Activated CD4-positive, alpha-beta T cell treated with anti-CD3 and anti-CD28 coated beads, Interleukin-2, amount 50 U/mL, for 1 hour (primary cell): ENCODE measurements at regions not wholly inside any gene's neighbourhood (a gene's known extent, or its start where the extent isn't known, plus 50 kb on each side); places are given as distances from the start of the nearest gene placed in this dataset.

Experiments
- DNase-seq: peaks from one replicate; pipeline ENCODE4 v3.0.0-alpha.2; 2020

GRCh38 chr10:4569151-4569550 lies 256.9 kb upstream of the AKR1E2 start:
- no peak for DNase-seq

DNA sequence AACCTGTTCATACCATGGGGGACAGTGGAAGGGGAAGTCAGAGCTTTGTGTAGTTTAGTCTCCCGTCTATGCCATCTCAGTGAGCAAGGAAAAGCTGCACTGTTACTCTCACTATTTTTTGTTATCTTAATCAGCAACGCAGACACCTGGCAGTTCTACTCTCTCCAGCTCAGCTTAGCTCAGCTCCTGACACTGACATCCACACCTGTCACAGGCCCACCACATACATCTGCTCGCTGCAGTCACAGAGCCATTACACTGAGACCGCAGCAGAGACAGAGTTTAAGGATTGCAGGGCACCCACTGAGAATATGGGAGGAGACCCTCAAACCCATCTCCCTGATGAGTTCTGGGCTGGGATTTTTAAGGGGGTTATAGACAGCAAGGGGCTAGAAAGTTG lies 257.3 kb upstream of the AKR1E2 start:
- DNase-seq: no peak

DNA sequence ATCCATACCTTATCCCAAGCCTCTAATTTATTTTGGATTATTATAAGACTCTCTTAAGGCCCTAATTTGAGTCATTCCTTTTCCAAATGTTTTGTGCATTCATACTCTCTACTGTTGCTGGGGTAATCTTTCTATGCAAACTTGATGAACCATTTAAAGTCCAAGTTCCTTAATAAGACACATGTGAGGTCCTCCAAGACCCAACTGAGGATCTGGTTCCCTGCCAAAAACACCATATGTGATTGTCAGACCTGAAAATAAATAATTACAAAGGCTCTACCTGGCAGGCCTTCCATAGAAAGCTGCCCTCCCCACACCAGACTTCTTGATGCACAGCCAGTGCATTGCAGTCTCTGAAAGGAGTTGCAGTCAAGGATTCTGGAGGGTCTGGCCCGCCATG lies 257.9 kb upstream of the AKR1E2 start:
- DNase-seq: no peak

GRCh38 chr10:4567637-4568036 lies 258.4 kb upstream of the AKR1E2 start:
- no peak for DNase-seq

GRCh38 chr10:4566011-4566410 lies 260.0 kb upstream of the AKR1E2 start:
- DNase-seq: no peak

DNA sequence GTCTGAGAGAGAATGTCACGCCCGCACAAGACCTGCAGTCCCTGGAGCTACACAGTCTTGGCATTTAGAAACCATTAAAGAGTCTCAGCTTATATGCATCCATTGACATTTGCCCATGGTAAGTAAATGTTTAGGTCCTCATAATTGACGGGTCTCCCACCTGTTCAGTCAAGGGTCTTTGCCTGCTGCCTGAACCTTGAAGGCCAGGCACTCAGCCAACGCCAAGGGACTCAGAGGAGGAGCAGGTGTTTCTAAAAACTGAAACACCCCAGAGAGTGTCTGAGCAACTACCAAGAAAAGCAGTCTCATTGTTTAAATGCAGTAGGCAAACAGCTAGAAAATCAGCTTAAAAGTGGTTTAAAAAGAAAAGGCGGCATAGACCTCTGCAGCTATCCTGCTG lies 264.7 kb upstream of the AKR1E2 start:
- DNase-seq: no peak

DNA sequence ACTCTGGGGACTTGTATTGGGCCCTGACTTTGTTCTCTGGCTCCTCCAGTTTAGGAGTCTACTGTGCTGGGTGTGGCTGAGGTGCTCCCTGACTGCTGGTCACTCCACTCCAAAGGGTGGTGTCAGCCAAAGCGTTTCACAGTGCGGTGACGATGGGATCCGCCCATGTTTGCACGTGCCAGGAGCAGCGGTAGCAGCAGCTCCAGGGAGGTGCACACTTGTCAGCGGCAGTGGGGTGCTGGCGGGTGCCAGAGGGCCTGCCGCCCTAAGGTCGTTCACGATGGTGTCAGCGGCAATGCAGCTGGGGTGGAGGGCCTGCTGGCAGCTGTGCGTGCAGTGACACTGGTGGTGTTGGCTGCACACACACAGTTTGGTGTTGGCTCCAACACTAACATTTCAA lies 268.5 kb upstream of the AKR1E2 start:
- no peak for DNase-seq

GRCh38 chr10:4556527-4556926 lies 269.5 kb upstream of the AKR1E2 start:
- no peak for DNase-seq

DNA sequence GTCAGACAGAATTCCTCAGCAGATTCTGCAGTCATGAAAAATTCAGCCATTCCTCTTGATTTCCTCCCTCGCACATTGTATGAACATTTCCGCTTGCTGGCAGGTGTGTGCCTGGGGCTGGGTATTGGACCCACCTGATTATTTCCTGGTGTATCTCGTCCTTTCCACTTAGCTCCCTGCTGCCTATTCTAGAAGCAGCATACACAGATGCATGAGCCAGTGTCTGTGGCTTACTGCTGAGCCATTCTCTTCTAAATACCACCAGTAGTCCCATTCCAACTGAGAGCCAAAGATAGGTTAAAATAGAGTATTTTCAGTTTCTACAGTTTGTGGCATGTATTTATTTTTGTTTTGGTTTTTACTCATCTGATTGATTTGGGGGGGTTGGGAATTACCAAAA lies 270.1 kb upstream of the AKR1E2 start:
- no peak for DNase-seq

DNA sequence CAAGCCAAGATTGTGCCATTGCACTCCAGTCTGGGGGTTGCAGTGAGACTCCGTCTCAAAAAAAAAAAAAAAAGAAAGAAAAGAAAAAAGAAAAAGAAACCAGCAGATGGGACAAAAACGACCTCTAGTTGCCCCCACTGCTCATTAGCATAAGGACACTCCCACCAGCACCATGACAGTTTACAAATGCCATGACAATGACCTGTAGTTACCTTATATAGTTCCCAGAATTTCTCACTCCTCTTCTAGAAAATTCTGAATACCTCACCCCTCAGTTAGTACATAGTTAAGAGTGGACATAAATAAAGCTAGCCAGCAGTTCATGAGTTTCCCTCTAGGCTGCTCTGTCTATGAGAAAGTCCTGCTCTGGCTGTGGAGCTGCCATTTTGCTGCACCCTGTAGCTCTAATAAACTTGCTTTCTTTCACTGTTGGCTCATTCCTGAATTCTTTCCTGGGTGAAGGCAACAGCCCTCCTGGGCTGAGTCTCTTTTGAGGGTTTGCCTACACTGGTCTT lies 276.8 kb upstream of the AKR1E2 start:
- no peak for DNase-seq

- DNase-seq: no peak
Measured at GRCh38 chr10:4546931-4547330, 279.1 kb upstream of the AKR1E2 start.

DNA sequence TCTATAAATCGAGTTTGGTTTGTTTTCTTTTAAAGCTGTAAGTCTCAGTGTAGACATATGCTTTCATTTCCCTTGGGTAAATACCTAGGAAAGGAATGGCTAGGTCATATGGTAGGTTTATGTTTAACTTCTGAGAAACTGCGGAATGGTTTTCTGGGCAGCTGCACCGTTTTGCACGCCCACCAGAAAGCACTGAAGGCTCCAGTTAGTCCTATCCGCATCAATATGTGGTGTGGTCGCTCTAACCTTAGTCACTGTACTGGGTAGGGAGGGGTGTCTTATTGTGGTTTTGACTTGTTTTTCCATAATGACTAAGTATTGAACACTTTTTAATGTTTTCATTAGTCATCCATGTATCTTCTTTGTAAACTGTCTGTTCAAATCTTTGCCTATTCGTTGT lies 279.5 kb upstream of the AKR1E2 start:
- DNase-seq: no peak

DNA sequence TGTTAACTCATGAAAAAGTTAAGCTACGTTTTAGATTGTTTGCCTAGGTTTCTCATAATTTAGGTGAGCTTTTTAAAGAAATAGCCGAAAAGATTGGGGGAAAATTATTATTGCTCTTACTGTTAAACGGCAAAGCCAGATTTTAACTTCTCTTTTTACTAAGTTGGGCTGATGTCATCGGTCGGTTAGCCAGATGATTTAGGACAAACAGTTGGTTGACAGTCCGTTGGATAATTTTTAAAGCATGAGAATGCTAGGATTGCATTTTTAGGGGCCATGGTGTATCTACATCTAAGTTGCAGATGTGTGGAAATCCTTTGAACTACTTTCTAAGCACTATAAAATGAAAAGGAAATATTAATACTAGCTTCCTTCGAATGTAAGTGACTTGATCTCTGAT lies 280.9 kb upstream of the AKR1E2 start:
- DNase-seq: no peak

DNA sequence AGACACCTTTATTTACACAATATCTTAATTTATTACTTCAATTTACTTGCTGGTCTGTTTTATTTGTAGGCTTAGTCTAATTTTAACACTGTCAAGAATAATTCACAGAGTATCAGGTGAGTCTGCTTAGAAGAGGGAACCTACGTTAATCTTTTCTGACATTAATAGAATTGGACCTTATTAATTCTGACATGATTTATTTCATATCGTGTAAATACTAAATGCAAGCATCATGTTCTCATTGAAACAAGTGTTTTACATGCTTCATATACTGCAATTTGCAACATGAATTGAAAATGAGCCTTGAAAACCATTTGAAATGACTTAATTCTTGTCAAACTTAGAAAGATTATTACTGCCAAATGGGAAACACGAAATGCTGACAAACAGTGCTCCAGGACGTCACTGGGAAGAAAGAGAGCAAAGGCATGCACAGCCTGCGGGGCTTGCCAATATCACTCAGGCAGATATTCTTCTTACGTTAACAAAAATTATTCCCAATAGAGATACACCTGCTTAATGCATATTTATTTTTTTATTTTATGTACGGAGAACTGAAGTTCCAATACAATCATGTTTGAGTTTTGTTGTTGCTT lies 282.0 kb upstream of the AKR1E2 start:
- no peak for DNase-seq

GRCh38 chr10:4541292-4541691 lies 284.7 kb upstream of the AKR1E2 start:
- DNase-seq: no peak

- DNase-seq: no peak
Measured at GRCh38 chr10:4538016-4538415, 288.0 kb upstream of the AKR1E2 start.

DNA sequence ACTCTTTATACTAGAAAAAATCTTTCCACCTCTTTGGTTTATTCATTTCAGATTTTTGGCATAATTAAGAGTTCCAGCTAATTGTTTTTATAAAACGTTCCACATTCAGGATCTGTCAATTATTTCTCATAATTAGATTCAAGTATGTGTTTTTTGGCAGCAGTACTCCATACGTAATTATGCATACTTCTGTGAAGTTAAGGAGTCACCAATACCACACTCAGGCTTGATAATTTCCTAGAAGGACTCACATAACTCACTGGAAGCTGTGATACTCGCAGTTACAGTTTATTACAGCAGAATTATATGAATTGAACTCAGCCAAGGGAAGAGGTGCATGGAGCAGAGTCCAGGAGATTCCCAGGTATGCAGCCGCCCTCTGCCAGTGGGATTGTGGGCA lies 290.5 kb upstream of the AKR1E2 start:
- no peak for DNase-seq

DNA sequence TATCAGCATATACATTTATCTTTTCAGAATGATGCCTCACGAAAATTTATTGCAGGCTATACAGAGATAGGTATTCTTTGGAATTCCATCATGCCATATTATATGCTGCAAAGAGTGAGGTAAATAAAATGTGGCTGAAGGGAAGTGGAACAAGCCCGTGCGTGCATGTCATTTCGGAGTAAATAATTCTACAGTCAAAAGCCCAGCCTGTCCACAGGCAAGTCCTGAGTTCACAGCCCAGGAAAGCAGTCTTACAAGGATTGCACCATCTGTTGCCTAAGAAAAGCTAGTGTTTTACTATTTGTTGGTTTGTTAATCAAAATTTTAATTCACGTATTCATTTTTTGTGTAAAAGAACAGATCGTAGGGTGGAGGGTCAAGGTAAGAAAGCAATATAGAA lies 292.4 kb upstream of the AKR1E2 start:
- no peak for DNase-seq

GRCh38 chr10:4532976-4533375 lies 293.0 kb upstream of the AKR1E2 start:
- DNase-seq: no peak

- no peak for DNase-seq
Measured at GRCh38 chr10:4532467-4532866, 293.5 kb upstream of the AKR1E2 start.

- DNase-seq: no peak
Measured at GRCh38 chr10:4532011-4532410, 294.0 kb upstream of the AKR1E2 start.

DNA sequence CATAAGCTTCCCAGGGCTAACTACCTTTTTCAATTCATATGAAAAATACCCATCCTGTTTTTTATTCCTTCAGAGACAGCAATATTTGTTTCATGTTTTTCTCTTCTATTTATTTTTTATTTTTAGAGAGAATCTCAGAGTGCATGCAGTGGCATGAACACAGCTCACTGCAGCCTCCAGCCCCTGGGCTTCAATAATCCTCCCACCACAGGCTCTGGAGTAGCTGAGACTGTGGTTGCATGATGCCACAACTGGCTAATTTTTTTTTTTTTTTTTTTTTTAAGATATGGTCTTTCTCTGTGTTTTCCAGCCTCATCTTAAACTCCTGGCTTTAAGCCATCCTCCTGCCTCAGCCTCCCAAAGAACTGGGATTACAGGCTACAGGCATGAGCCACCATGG lies 296.7 kb upstream of the AKR1E2 start:
- DNase-seq: no peak

GRCh38 chr10:4527281-4527970 lies 298.6 kb upstream of the AKR1E2 start:
- no peak for DNase-seq

GRCh38 chr10:4526311-4526731 lies 299.7 kb upstream of the AKR1E2 start:
- no peak for DNase-seq

GRCh38 chr10:4525103-4525502 lies 300.9 kb upstream of the AKR1E2 start:
- no peak for DNase-seq
